HG02571 (cell line): ENCODE measurements at regions not wholly inside any gene's neighbourhood (a gene's known extent, or its start where the extent isn't known, plus 50 kb on each side); places are given as distances from the start of the nearest gene placed in this dataset.
"Not testable (repeated sequence)": the region's sequence is repeated elsewhere in the genome, so short reads cannot be mapped to it uniquely, and the experiment has no call there.

Experiments used
- ATAC-seq: cut with Tn5 transposase; IDR thresholded peaks from one replicate; pipeline ENCODE4 v1.9.1; 2021; ENCODE audit warnings: mild to moderate bottlenecking, moderate library complexity; ENCODE audit not compliant: unreplicated experiment

DNA sequence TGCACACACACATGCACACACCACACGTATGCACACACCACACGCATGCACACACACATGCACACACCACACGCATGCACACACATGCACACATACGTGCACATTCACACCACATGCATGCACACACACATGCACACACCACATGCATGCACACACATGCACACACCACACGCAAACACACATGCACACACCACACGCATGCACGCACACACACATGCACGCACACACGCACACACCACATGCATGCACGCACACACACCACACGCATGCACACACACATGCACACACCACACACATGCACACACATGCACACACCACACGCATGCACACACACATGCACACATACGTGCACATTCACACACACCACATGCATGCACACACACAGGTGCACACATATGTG, 169.8 kb upstream of the SALL3 start:
- no peak for ATAC-seq

DNA sequence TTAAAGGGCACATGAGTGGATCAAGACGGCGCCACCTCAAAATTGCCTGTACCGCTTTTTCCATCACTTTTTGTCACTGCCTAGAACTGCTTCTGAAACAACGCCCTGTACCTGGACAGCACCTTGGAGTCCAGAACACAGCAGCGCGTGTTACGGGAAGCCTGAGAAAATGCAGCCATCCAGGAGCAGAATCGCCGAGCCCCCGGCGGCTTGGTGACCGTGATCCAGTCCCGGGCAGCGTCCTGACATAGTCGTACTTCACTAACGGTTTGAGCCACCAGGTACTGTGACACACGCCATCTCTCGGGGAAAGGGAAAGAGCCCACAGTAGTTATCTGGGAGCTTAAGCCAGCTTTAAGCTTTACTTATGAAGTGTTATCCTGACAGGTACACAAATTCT, 168.9 kb upstream of the SALL3 start:
- no peak for ATAC-seq

DNA sequence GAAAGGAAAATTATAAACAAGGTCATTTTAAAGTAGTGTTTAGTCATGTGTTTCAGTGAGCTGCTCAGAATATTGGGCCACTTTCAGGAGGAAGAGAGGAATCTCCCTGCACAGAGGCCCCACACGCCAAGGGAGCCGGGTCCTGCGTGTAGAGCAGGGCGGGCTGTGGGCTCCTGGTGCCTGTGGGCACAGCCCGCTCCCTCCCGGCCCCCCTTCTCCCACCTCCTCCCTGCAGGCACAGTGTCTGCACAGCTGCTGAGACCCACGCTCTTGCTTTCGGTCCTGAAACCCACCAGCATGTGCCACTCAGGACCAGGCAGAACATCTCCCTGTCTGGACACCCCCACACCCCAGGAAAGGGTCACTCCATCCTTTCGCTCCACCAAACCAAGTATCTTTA, 167.6 kb upstream of the SALL3 start:
- ATAC-seq = no peak

DNA sequence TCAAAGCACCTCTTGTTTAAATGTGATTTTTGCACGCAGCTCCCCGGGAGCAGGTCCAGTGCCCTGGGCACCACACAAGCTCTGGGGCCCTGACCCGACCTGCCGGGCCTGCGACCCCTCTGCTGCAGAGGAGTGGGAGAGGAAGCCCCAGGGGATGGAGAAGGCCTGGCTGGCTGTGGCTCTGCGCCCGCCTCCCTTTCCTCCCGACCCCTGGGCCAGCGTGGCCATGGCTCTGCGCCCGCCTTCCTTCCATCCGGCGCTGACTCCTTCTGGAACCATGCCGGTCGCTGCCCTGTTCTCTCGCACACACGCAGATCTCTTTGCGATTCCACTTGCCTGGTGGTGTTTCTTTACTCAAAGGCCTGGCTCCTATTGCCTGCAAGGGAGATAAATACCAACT, 166.5 kb upstream of the SALL3 start:
- ATAC-seq = no peak

DNA sequence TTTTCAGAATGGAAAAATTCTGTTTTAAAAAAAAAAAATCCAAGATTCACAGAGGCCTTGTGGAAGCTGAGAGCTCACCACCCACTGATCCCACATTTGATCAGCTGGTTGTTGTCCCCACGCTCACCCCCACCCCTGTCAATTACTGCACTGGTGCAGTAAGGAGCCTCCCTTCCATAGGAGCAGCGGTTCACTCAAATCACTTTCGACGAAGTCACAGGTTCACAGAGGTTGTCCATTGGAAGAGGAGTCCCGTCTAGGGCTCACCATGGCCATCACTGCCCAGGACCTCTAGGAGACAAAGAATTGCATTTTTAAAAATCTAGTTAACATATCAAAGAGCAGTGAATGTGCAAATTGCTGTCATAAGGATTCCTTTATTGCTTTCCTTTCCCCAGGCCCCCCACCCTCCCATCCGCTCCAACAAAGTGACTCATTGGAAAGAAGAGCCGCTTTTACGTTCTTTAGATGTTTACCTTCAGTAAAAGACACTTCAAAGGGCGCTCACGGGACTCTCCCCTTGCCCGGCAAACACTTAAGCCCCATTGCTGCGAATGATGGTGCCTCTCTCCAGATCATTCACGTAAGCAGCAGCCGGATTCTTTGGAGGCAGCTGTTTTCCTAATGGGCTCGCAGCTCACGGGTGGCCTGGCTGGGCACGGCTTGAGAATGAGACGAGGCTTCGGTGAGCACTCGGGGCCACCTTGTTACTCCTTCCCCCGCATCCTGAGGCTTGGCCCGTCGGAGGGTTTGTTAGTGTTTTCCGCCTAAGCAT, 165.5 kb upstream of the SALL3 start:
- ATAC-seq = no peak

DNA sequence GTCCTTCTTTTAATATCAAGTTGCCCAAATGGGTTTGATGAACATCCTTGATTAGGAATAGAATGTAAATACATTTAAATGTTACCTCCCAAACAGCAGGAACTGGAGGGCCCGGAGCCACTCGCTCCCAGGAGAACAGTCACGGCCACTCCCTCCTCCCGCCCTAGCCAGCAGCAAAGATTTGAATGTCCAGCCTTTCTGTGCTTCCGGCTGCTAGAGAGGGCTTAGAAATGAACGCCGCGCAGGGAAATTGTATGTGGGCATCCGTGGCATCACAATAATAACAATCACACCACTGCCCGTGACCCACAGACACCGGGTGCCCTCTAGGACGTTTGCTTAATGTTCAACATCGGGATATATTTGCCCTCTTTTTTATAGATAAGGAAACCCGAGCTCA, 164.9 kb upstream of the SALL3 start:
- no peak for ATAC-seq

DNA sequence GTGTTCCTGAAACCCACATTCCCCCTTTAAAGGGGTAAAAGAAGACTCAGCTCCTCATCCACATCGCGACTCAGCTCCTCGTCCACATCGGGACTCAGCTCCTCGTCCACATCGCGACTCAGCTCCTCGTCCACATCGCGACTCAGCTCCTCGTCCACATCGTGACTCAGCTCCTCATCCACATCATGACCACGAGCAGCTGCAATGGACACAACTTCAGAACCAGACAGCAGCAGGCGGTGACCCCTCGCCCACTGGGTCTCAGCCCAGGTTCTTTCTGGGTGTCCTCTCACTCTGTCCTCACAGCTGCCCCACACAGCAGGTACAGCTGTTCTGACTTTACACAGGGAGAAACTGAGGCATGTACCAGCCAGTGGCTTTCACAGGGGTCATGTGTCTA, 163.5 kb upstream of the SALL3 start:
- no peak for ATAC-seq

DNA sequence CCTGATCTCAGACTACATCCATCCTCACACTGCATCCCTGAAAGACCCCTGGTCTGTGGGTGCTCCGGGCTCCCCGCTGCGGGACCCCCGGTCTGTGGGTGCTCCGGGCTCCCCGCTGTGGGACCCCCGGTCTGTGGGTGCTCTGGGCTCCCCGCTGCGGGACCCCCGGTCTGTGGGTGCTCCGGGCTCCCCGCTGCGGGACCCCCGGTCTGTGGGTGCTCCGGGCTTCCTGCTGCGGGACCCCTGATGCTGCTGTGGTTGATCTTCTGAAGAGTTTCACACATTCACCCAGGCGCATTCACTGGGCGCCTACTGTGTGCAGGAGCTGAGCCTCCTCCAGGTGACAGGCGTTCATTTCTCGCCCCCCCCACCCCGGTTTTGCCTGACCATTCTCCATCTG, 162.7 kb upstream of the SALL3 start:
- ATAC-seq = no peak

DNA sequence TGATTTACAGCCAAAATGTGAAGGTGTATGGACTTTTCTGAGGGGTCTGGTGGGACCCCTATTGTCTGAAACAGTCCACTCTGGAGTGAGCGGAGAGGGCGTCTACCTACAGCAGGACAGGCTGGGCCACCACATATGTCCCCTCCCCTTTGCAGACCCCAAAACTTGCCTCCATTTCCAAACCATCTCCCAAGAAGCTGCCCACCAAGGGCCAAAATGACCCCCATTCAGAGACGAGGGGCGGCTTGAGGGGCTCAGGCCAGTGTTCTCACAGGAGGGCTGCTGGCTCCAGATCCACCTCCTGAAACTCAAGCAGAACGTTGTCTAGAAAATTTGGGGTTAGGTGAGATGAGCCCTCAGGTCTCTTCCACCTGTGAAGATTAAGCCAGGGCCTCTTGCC, 161.1 kb upstream of the SALL3 start:
- ATAC-seq = no peak

DNA sequence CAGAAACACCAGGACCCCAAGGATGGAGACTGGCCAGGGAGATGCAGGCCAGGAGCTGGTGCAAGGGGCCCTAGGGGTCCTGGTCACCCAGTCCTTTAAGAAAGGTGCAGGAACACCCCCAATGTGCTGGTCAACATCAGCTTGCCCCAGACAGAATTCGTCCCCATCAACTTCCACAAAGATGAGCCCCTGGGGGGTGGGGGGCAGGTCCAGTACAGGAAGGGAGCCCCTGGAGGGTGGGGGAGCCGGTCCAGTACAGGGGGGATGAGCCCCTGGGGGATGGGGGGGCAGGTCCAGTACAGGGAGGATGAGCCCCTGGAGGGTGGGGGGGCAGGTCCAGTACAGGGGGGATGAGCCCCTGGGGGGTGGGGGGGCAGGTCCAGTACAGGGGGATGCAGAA, 160.7 kb upstream of the SALL3 start:
- no peak for ATAC-seq

DNA sequence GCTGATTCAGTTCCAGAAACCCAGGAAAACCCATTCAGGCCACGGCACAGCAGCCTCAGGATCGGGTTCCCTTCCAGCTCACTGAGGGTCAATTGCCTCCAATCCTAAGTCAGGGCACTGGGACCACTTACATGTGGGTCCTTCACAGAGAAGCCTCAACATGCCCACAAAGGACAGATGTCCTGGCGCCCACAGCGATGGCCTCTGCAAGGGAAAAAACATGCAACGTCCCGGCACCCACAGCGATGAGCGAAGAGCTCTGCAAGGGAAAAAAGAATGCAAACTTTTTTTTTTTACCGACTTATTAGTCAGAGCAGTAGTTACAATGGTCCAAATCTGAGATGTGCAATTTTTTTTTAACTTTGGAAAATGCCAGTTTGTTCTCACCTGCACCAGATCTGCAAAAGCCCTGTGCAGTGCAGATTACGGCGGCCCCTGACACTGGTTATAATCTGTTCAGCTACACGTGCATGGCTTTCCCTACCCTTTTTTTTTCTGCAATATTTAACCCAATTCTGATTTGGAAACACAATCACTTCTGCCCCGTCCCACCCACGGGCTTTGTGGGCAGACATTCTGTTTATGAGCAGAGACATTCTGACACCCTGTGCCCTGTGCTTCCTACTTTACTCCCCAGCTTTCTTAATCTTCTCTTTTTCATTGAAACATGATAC, 159.3 kb upstream of the SALL3 start:
- ATAC-seq = no peak

DNA sequence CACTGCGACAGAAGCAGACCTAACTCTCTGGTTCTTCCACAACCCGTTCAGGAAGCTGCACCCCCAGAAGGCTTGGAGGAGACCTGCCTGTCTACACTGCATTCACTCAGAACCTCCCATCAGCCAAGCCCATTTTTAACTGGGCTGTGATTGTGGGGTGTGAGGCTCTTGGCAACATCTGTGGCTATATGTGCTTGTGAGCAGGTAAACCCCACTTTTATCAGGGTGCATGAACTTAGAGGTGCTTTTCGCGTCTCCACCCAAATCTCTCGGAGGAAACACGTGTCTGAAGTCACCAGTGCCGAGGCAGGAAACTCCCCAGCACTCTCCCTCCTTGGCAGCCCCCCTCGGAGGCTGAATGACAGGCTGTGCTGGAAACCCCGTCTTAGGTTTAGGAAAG, 158.2 kb upstream of the SALL3 start:
- no peak for ATAC-seq

DNA sequence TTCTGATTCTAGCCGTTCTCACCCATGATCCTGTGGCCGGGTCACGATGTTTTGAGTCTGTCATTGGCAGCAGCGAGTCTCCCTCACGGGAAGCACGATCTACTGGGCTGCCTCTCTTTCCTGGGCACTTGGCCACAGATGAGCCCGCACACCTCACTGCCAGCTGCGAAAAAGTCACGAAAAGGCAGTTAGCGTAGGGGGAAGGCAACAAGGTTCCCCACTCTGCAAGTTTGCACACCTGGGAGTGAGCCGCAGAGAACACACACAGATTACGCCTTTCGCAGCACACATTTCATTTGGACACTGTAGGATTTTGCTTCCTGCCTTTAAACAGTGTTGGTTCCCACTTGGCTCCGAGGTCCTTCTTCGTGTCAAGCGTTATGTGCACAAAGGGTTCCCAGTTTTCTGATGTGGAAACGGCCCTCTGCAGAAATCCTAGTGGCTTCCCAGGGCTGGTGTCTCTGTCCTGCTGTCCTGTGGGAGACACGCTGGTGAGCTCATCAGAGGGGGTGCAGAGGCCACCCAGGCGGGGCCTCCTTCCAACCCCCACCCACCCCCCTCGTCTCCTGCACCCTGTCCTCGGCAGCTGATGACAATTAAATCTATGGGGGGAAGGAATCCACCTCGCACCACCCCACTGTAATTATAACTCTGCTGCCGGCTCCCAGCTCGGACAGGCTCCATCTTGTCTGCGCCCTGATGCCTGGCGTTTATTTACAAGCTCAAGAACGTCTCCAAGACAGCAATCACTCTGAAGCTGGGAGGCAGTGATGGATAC, 157.3 kb upstream of the SALL3 start:
- ATAC-seq = no peak

DNA sequence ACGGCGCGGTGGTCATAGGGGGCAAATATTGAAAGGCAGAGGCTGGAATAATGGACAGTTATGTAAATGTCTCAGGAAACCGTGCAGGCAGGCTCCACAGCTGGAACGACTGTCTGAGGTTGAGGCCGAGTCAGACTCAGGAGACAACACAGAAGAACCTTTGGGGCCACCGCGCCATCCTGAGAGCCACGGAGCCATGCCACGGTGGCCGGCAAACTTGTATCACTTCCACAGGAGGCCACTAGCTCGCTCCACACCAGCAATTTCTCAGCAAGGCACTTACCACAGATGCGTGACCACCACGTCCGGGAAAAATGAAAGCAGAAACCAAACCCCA, 156.7 kb upstream of the SALL3 start:
- ATAC-seq = no peak

DNA sequence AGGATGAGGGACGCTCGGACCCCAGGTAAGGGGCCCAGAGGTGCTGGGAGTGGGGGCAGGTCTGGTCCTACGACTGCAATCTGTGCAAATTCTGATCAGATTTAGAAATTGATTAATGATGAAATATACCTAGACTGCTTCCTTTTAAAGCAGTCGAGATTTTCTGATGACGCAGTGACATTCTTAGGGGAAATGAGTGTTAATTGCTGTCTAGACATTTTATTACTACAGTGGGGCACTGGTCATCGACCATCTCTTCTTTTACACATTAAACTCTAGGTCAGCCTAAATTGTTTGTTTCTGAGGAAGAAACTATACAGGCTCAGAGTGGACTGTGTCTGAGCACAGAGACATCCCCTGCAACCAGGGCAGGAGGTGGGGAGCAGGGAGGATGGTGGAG, 154.4 kb upstream of the SALL3 start:
- no peak for ATAC-seq

DNA sequence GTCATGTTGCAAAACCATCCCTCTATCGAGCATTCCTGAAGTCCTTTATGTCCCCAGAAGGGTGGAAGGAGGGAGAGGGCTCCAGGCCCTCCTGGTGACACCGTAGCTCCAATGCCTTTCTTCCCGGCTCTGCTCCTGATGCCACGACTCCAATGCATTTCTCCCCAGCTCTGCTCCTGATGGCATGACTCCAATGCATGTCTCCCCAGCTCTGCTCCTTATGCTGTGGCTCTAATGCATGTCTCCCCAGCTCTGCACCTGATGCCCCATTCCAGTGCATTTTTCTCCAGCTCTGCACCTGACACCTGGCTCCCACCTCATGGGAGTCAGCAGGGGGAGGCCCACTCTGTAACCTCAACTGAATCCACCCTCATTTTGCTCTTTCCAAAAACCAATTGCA, 153.0 kb upstream of the SALL3 start:
- ATAC-seq = no peak

DNA sequence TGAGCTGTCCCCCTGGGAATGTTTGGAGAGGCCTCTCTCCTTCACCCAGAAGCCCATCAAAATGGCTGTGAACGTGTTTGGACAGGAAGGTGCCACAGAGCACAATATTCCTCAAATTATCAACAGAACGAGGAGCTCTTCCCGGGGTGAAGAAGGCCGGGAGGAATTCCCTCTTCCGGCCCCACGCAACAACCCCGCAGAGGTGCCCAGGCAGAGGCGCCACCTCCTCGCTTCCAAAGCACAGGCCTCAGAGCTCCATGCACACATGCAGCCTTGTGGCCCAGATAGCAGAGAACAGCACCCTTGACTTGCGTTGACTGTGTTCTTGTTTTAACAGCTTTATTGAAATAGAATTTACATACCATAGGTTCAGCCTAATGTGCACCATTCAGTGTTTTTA, 152.5 kb upstream of the SALL3 start:
- ATAC-seq = no peak

DNA sequence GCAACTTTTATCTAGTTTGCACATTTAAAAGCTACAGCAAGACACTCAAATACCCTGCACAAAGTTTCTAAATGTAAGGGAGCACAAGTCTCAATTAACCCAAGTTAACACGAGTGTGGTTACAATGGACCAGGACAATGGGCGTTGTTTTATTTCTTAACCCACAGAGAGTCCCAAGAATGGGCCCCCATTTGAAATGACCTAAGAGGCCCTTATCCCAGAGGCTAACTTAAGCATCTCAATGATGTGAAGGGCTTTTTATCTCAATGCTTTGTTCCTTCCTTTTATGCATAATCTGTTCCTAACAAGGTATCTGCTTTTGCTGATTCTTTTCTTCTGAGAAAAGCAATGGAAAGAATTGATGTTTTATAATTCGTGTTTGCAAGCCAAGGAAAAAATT, 151.5 kb upstream of the SALL3 start:
- ATAC-seq = no peak

DNA sequence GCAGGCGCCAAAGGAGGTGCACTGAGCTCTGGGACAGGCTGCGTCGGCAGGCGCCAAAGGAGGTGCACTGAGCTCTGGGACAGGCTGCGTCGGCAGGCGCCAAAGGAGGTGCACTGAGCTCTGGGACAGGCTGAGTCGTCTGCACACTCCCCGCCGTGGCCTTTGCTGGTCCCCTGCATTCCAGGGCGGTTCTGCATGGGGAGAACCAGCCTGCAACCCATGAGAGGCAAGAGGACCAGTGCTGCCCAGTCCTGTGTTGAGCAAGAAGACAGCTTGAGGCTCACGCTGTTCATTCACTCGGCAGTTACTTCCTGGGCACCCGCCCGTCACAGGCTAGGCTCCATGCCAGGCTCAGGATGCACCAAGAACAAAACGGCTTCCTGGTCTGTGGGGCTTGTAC, 150.6 kb upstream of the SALL3 start:
- not testable (repeated sequence) for ATAC-seq

DNA sequence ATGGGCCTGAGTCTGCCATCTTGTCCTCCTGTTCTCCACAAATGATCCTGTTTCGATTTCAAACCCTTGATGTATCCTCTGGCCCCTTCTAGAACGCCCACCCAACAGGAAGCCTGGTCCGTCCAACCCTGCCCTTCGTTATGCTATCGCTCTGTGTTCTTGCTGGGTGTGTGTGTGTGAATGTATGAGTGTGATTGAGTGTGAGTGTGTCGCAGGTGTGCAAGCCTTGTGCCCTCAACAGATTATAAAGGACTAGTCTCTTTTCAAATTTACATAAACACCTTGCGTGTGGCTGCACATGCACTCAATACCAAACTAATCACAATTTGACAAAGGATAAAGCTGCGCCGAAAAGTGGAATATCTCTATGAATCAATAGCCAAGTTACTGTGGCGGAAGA, 149.5 kb upstream of the SALL3 start:
- no peak for ATAC-seq

DNA sequence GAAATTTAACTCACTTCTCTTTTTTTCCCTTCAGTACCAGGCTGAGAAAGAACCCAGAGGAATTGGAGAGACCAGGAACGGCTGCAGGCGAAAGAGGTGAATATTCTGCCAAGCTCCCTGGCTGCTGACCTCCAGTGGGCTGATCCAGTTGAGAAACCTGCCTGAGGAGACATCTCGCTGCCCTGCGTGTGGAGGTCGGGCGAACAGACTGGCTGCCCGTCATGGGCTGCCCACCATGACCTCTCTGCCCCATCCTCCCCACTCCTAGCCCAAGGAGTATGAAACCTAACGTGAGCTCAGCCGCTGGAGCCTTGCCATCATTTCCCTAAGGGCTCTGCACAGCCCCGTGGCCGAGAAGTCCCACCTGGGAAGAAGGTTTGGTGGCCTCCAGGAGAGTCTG, 148.8 kb upstream of the SALL3 start:
- no peak for ATAC-seq

DNA sequence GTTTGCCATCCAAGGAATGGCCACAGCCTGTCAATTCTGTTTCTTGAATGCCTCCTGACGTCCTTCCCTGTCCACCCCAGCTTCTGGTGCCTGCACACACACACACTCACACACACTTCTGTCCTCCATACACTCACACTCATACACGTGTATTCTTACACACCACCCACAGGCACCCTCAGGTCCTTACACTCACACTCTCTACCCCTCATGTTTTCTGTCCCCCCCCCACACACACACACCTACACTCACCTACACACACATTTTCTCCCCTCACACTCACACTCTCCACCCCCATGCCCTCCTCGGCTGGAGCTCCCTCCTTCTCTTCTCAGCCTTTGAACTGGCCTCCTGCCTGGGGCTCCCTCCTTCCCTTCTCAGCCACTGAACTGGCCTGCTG, 148.0 kb upstream of the SALL3 start:
- ATAC-seq = no peak
